SK-N-SH treated with all-trans-retinoic acid at 6 μM for 48 hours (cell line): ENCODE measurements at regions not wholly inside any gene's neighbourhood (a gene's known extent, or its start where the extent isn't known, plus 50 kb on each side); places are given as distances from the start of the nearest gene placed in this dataset.
"Not testable (repeated sequence)": the region's sequence is repeated elsewhere in the genome, so short reads cannot be mapped to it uniquely, and the experiment has no call there.

Source experiments
- CSDC2 ChIP-seq: fragments of 250-450 bp; sonication (Bioruptor Pico); IDR thresholded peaks from 2 replicates; pipeline ENCODE4 v1.5.0; 2020; ENCODE audit warnings: mild to moderate bottlenecking, moderate library complexity
- GLIS3 ChIP-seq: fragments of 250-450 bp; sonication (Bioruptor Pico); IDR thresholded peaks from 2 replicates; pipeline ENCODE4 v1.5.0; 2020; ENCODE audit warnings: mild to moderate bottlenecking, moderate library complexity
- OSR1 ChIP-seq: fragments of 250-450 bp; sonication (Bioruptor Pico); IDR thresholded peaks from 2 replicates; pipeline ENCODE4 v1.8.0; 2022; ENCODE audit warnings: moderate library complexity, mild to moderate bottlenecking, inconsistent platforms
- PATZ1 ChIP-seq: fragments of 250-450 bp; sonication (Bioruptor Pico); IDR thresholded peaks from 2 replicates; pipeline ENCODE4 v1.8.0; 2020; ENCODE audit warnings: mild to moderate bottlenecking, moderate library complexity, borderline replicate concordance
- RARB ChIP-seq: fragments of 250-450 bp; sonication (Bioruptor Pico); IDR thresholded peaks from 2 replicates; pipeline ENCODE4 v1.8.0; 2021; ENCODE audit warnings: mild to moderate bottlenecking, moderate library complexity
- TCF4 ChIP-seq: fragments of 250-450 bp; sonication (Bioruptor Pico); IDR thresholded peaks from 2 replicates; pipeline ENCODE4 v1.8.0; 2021; ENCODE audit warnings: mild to moderate bottlenecking, moderate library complexity, borderline replicate concordance
- ZFP3 ChIP-seq: fragments of 250-450 bp; sonication (Bioruptor Pico); IDR thresholded peaks from 2 replicates; pipeline ENCODE4 v1.5.0; 2020; ENCODE audit warnings: mild to moderate bottlenecking, moderate library complexity
- ZFP30 ChIP-seq: fragments of 450-650 bp; formaldehyde crosslinking; IDR thresholded peaks from 2 replicates; pipeline ENCODE4 v1.5.0; 2022; ENCODE audit warnings: mild to moderate bottlenecking, moderate library complexity
- ZNF565 ChIP-seq: fragments of 450-650 bp; formaldehyde crosslinking; conservative IDR thresholded peaks from 2 replicates; pipeline ENCODE4 v1.5.0; 2020; ENCODE audit warnings: low read depth, mild to moderate bottlenecking, moderate library complexity
- ZNF8 ChIP-seq: fragments of 450-650 bp; formaldehyde crosslinking; IDR thresholded peaks from 2 replicates; pipeline ENCODE4 v1.5.0; 2020; ENCODE audit warnings: mild to moderate bottlenecking, moderate library complexity
- TF ChIP-seq, protein P1 (sequence below): fragments of 250-450 bp; sonication (Bioruptor Pico); IDR thresholded peaks from 2 replicates; pipeline ENCODE4 v1.5.1; 2020; ENCODE audit warnings: low read depth, mild to moderate bottlenecking, moderate library complexity
- TF ChIP-seq, protein P2 (sequence below): fragments of 250-450 bp; sonication (Bioruptor Pico); IDR thresholded peaks from 2 replicates; pipeline ENCODE4 v1.8.0; 2021; ENCODE audit warnings: low read depth, mild to moderate bottlenecking, moderate library complexity, borderline replicate concordance

DNA sequence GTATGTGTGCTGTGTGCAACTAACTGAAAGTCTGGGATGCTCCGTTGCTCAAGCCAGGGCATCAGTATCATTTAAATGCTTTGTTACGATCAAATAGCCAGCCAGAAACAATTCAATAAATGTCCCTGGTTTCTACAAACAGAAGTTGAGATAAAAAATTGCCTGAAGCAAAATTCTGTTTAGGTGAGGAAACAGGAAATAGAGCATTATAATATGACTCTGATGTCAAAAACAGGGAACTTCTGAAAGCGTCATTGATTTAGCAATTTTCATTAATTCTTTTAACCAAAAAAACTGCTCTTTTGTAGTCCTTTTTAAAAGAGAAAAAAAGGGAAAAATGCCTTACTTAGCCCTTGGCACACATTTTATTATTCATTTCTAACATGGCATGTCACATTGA lies 174.7 kb downstream of the POTEB3 start:
- not testable (repeated sequence) for TF ChIP-seq ZFP30 (CRISPR knock-in tag); OSR1 (CRISPR knock-in tag); PATZ1 (CRISPR knock-in tag); ZNF8 (CRISPR knock-in tag); TCF4 (CRISPR knock-in tag); ZNF565 (CRISPR knock-in tag); GLIS3 (CRISPR knock-in tag); RARB; CSDC2 (CRISPR knock-in tag); ZFP3
- TF ChIP-seq, protein P1, sequence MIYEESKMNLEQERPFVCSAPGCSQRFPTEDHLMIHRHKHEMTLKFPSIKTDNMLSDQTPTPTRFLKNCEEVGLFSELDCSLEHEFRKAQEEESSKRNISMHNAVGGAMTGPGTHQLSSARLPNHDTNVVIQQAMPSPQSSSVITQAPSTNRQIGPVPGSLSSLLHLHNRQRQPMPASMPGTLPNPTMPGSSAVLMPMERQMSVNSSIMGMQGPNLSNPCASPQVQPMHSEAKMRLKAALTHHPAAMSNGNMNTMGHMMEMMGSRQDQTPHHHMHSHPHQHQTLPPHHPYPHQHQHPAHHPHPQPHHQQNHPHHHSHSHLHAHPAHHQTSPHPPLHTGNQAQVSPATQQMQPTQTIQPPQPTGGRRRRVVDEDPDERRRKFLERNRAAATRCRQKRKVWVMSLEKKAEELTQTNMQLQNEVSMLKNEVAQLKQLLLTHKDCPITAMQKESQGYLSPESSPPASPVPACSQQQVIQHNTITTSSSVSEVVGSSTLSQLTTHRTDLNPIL, result not testable (repeated sequence)
- TF ChIP-seq, protein P2, sequence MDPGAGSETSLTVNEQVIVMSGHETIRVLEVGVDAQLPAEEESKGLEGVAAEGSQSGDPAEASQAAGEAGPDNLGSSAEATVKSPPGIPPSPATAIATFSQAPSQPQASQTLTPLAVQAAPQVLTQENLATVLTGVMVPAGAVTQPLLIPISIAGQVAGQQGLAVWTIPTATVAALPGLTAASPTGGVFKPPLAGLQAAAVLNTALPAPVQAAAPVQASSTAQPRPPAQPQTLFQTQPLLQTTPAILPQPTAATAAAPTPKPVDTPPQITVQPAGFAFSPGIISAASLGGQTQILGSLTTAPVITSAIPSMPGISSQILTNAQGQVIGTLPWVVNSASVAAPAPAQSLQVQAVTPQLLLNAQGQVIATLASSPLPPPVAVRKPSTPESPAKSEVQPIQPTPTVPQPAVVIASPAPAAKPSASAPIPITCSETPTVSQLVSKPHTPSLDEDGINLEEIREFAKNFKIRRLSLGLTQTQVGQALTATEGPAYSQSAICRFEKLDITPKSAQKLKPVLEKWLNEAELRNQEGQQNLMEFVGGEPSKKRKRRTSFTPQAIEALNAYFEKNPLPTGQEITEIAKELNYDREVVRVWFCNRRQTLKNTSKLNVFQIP (CRISPR knock-in tag), result not testable (repeated sequence)
